T-helper 1 cell (primary cell): ENCODE measurements at regions not wholly inside any gene's neighbourhood (a gene's known extent, or its start where the extent isn't known, plus 50 kb on each side); places are given as distances from the start of the nearest gene placed in this dataset.

ENCODE experiments used
- DNase-seq, 5 donors: peaks; one replicate each; pipeline ENCODE4 v3.0.0-alpha.2; 2012 to 2020

GRCh38 chr2:236939721-236940231 lies 145.9 kb upstream of the COPS8 start:
- DNase-seq: no peak

GRCh38 chr2:236940497-236940896 lies 145.2 kb upstream of the COPS8 start:
- DNase-seq: no peak

GRCh38 chr2:236940916-236941520 lies 144.7 kb upstream of the COPS8 start:
- DNase-seq: no peak

- no peak for DNase-seq
These were observed 144.1 kb upstream of the COPS8 start for GRCh38 chr2:236941551-236941950.

- no peak for DNase-seq
These were observed 143.1 kb upstream of the COPS8 start for GRCh38 chr2:236942554-236942953.

- no peak for DNase-seq
These were observed 142.6 kb upstream of the COPS8 start for GRCh38 chr2:236943068-236943467.

GRCh38 chr2:236943841-236944513 lies 141.7 kb upstream of the COPS8 start:
- DNase-seq: no peak

DNA sequence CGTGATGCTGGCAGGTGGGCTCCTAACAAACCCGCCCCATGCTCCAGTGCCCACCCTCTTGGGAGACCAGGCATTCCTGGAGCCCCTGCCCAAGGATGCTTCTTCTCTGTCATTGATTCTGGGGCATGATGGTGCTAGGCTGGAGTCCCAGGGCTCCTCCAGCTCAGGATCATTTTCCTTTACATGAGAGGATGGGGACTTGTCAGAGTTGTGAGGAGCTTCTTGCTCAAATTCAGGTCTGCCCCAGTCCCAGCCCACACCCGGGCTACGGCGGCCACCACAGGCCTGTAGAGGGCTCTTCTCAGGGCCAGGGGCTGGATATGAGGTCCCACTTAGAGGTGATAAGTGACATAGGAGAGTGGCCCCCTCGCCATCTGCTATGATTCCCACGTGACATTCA lies 141.1 kb upstream of the COPS8 start:
- DNase-seq: no peak

DNA sequence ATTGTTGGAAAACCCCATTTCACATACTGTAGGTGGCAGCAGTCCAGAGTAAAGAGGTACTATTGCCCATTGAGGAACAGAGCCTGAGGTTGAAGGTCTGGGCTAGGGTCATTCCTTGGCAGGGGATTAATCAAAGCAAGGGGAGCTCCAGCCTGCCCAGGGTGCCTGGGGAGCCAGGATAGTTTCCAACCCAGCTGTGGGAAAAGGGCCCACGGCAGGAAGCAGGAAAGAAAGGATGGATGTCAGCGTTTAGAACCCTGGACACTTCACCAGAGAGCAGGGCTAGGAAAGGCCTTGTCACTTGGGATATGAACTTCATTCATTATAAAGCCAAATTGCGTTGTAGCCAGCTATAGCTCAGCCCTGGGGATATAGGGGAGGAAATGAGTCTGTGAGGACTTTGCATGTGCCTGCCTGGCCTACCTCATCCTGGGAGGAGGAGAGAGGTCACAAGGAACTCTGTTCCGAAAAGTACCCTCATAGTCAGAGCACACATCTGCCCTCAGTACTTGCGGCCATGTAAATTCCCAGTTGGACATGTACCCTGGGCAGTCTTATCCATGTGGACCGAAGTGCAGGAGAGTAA lies 140.2 kb upstream of the COPS8 start:
- no peak for DNase-seq

DNA sequence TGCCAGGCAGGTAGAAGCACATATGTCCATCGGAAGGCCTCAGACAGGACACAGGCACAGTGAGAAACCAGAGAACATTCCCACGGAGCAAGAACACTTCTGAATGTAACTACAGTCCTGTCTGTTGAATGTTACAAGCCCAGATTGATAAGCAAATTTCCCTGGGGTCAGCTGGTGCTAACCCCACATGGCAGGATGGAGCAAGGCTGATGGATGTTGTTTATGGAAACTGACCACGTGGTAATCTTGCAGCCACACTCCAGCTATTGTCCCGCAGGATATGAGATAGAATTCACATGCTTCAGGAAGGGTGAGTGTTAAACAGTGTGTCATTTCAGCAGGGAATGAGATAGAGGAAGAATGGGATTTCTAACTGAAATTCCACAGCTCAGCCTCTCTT lies 138.8 kb upstream of the COPS8 start:
- no peak for DNase-seq

DNA sequence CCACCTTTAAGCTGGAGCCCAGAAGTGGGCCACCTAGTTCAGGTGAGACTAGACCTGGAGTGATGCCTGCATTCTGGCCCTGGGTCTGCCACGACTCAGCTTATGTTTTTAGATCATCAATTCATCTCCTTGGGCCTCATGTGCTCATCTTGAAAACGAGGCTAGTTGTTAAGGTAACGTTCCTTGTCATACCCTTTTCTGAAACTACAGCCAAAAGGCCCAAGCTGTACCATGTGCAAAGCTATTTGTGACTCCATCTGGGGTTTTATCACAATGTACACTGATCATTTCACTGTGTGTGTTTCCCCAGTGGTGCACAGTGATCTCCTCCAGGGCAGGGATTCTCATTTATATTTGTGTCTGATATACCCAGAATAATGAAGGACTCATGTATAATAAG lies 138.4 kb upstream of the COPS8 start:
- no peak for DNase-seq

GRCh38 chr2:236947896-236948295 lies 137.8 kb upstream of the COPS8 start:
- DNase-seq: no peak

GRCh38 chr2:236949089-236949905 lies 136.4 kb upstream of the COPS8 start:
- DNase-seq: no peak

GRCh38 chr2:236951830-236952475 lies 133.7 kb upstream of the COPS8 start:
- DNase-seq: no peak

GRCh38 chr2:236954641-236955040 lies 131.0 kb upstream of the COPS8 start:
- DNase-seq: no peak

DNA sequence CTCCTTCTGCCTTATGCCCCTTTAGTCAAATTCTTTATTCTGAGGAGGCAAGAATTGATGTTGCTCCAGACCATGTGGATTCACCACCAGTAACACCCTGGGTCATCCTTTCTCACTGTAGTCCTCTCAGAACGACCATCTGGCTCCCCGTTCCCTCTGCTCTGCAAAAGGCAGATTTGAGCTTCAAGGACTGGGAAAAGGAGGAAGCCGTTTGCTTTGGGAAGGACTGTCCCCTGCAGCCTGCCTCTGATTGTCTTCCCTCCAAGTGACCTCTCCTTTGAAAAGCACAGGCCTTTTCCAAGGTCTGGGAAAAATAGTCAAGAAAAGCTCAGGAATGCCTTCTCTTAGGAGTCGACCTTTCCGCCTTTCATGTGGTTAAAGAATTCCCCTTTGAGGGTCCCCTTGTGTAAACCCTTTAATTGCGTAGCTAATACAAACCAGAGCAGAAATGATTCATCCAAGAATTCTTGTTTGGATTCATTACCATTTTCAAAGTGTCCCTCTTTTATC lies 130.1 kb upstream of the COPS8 start:
- no peak for DNase-seq

GRCh38 chr2:236956031-236956618 lies 129.6 kb upstream of the COPS8 start:
- DNase-seq: peak in 1 of 5 donors; percentile 2

GRCh38 chr2:236956641-236957040 lies 129.0 kb upstream of the COPS8 start:
- no peak for DNase-seq

- no peak for DNase-seq
These were observed 126.7 kb upstream of the COPS8 start for GRCh38 chr2:236959036-236959435.

DNA sequence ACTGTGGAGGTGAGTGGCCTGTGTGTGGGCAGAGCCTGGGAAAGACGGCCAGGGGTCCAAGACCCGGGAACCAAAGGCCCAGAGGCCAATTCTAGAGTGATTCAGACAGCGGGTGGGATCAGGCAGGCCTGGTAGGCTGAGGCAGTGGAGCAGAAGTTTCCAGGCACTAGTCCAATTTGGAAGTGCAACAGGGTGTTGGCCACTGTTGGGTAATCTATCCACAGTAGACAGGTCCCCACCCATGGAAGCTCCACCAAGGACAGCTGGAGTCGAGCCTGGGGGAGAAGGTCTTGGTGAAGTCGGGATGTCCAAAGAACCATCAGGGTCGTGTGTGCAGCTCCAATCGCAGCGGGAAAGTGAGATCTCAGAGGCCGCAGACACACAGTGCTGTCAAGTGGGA lies 125.8 kb upstream of the COPS8 start:
- DNase-seq: no peak

GRCh38 chr2:236960531-236960930 lies 125.2 kb upstream of the COPS8 start:
- no peak for DNase-seq

DNA sequence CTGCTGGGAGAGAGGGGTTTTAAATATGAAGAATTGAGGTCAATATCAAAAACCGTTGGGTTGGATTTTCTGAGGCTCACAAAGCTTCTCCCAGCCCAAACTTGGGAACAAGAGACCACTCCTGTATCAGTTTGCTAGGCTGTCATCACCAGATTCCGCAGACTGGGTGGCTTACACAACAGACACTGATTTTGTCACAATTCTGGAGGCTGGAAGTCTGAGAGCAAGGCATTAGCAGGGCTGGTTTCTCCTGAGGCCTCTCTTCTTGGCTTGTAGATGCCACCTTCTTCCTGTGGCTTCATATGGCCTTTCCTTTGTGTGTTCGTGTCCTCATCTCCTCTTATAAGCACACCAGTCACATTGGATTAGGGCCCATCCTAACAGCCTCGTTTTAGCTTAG lies 122.9 kb upstream of the COPS8 start:
- no peak for DNase-seq
